CD4-positive, CD25-positive, alpha-beta regulatory T cell (primary cell): ENCODE measurements at regions not wholly inside any gene's neighbourhood (a gene's known extent, or its start where the extent isn't known, plus 50 kb on each side); places are given as distances from the start of the nearest gene placed in this dataset.

Source experiments
- ATAC-seq, 2 donors: fragments of 150-1000 bp; cut with Tn5 transposase; one replicate each; pipeline ENCODE4 v1.10.0; 2021; ENCODE audit warnings: low read depth in 2 of 2, moderate number of reproducible peaks in 2 of 2, moderate library complexity in 1 of 2
- DNase-seq, 3 donors: peaks; one replicate each; pipeline versions ENCODE4 v3.0.0 to v3.0.0-alpha.2; 2012 to 2022; ENCODE audit warnings: mixed read lengths in 1 of 3
- H3K27ac ChIP-seq: one replicate; pipeline ENCODE4 v1.7.0; 2013; ENCODE audit warnings: mild to moderate bottlenecking, low read length; ENCODE audit not compliant: insufficient read depth, poor library complexity, severe bottlenecking
- H3K27me3 ChIP-seq: one replicate; pipeline ENCODE4 v1.7.0; 2013; ENCODE audit warnings: low read length; ENCODE audit not compliant: control insufficient read depth, insufficient read depth
- H3K36me3 ChIP-seq: one replicate; pipeline ENCODE4 v1.7.0; 2013; ENCODE audit warnings: mild to moderate bottlenecking, low read length, moderate library complexity; ENCODE audit not compliant: control insufficient read depth, insufficient read depth
- H3K4me1 ChIP-seq: 2 replicates; pipeline ENCODE4 v1.7.0; 2013; ENCODE audit warnings: mild to moderate bottlenecking, low read length; ENCODE audit not compliant: insufficient read depth, control insufficient read depth, poor library complexity, severe bottlenecking
- H3K4me3 ChIP-seq: one replicate; pipeline ENCODE4 v1.7.0; 2013; ENCODE audit warnings: low read depth, mild to moderate bottlenecking, low read length, moderate library complexity
- H3K9me3 ChIP-seq, 2 experiments: 1 replicate in 1 of 2; 2 replicates in 1 of 2; pipeline ENCODE4 v1.7.0; 2013; ENCODE audit warnings: low read length in 2 of 2, mild to moderate bottlenecking in 1 of 2, moderate library complexity in 1 of 2; ENCODE audit not compliant: control insufficient read depth in 2 of 2
- H3K27ac Mint-ChIP-seq, 3 donors: one replicate each; pipeline ENCODE4 v1.8.0; 2020 to 2022; ENCODE audit warnings: mild to moderate bottlenecking in 3 of 3, mixed read lengths in 3 of 3, moderate library complexity in 2 of 3
- H3K27me3 Mint-ChIP-seq: one replicate; pipeline ENCODE4 v1.8.0; 2022; ENCODE audit warnings: mild to moderate bottlenecking, mixed read lengths
- H3K36me3 Mint-ChIP-seq: one replicate; pipeline ENCODE4 v1.8.0; 2020; ENCODE audit warnings: mixed read lengths
- H3K4me1 Mint-ChIP-seq, 4 donors: one replicate each; pipeline ENCODE4 v1.8.0; 2020 to 2022; ENCODE audit warnings: mixed read lengths in 4 of 4, mild to moderate bottlenecking in 1 of 4
- H3K4me3 Mint-ChIP-seq, 4 donors: one replicate each; pipeline ENCODE4 v1.8.0; 2020 to 2022; ENCODE audit warnings: mild to moderate bottlenecking in 4 of 4, mixed read lengths in 4 of 4, moderate library complexity in 3 of 4
- H3K9me3 Mint-ChIP-seq, 7 donors: one replicate each; pipeline ENCODE4 v1.8.0; 2020 to 2022; ENCODE audit warnings: mixed read lengths in 7 of 7, mild to moderate bottlenecking in 3 of 7, moderate library complexity in 2 of 7

DNA sequence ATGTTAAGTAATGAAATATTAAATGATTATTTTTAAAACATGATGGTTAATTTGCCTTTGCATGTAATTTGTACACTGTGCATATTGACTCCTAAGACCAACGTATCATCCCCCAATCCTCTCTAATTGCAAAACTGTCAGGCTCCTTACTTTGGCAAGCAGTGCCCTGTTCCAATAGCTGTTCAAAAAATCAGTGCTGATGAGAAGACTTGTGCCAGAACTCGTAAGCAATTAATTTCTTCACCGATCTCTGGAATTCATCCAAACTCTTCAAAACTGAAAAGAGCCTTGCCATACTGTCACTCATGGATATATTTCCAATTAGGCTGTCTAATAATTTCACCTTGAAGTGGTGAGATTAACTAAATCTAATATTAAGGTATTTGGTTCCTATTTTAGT is 493.9 kb upstream of the NDST4 start:
- H3K9me3 ChIP-seq = no peaks in the 10 kb centered on the region
- H3K27ac ChIP-seq = no peak overlapping the region
- H3K4me3 Mint-ChIP-seq = no peak overlapping the region
- no peaks in the 10 kb centered on the region for H3K4me1 Mint-ChIP-seq
- DNase-seq (no peak), ATAC-seq (no peak)
- peaks cover 0 to 17% (median 4%) of the 10 kb centered on the region in 7 donors for H3K9me3 Mint-ChIP-seq
- H3K4me3 ChIP-seq = no peak overlapping the region
- no peaks in the 10 kb centered on the region for H3K27me3 Mint-ChIP-seq
- H3K27ac Mint-ChIP-seq = no peak overlapping the region
- H3K27me3 ChIP-seq = no peaks in the 10 kb centered on the region
- H3K36me3 Mint-ChIP-seq = no peaks in the 10 kb centered on the region
- H3K4me1 ChIP-seq = no peaks in the 10 kb centered on the region
- H3K36me3 ChIP-seq = no peaks in the 10 kb centered on the region

DNA sequence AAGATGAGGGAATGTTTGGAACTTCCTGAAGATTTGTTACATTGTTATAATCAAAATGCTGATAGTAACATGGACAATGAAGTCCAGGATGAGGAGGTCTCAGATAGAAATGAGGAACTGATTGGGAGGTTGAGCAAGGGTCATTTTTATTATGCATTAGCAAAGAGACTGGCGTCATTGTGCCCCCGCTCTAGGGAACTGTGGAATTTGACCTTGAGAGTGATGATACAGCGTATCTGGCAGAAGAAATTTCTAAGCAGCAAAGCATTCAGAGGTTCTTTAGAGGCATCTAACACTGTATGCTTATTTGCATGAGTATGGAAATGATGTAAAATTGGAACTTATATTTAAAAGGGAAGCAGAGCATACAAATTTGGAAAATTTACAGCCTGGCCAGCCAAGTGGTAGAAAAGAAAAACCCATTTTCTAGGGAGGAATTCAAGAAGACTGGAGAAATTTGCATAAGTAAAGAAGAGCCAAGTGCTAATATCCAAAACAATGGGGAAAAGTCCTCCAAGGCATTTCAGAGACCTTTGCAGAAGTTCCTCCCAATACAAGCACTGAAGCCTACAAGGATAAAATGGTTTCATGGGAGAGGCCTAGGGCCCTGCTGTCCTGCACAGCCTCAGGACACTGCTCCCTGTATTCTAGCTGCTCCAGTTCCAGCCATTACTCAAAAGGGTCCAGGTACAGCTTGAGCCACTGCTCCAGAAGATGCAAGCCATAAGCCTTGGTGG is 483.0 kb upstream of the NDST4 start:
- H3K4me1 Mint-ChIP-seq = no peaks in the 10 kb centered on the region
- H3K36me3 Mint-ChIP-seq = no peaks in the 10 kb centered on the region
- H3K4me1 ChIP-seq = no peaks in the 10 kb centered on the region
- no peak overlapping the region for H3K4me3 ChIP-seq
- H3K36me3 ChIP-seq = no peaks in the 10 kb centered on the region
- no peak overlapping the region for H3K27ac Mint-ChIP-seq
- H3K27me3 Mint-ChIP-seq = no peaks in the 10 kb centered on the region
- ATAC-seq = no peak
- DNase-seq = no peak
- peaks cover 2 to 26% (median 6%) of the 10 kb centered on the region in 7 donors for H3K9me3 Mint-ChIP-seq
- H3K27me3 ChIP-seq = no peaks in the 10 kb centered on the region
- no peak overlapping the region for H3K4me3 Mint-ChIP-seq
- peaks cover 0 to 1% of the 10 kb centered on the region in 2 experiments for H3K9me3 ChIP-seq
- H3K27ac ChIP-seq = no peak overlapping the region

DNA sequence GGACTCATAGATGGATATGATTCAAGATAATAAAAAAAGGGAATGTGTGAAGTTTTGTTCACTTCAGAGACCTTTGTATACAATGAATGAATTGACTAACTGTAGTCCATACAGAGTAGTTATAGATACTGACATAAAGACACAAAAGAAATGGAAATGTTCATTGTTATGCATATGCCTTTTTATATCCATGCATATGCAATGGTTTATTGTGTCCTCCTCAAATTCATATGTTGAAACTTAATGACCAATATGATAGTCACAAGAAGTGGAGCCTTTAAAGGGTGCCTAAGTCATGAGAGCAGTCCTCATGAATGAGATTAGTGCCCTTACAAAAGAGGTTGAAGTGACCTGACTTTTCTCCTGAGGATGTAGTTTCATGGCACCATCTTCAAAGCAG is 467.5 kb upstream of the NDST4 start:
- Mint-ChIP-seq H3K4me1 (no peaks in the 10 kb centered on the region), H3K27me3 (no peaks in the 10 kb centered on the region), H3K9me3 (peaks cover 0 to 9% (median 3%) of the 10 kb centered on the region in 7 donors), H3K4me3 (no peak overlapping the region), H3K36me3 (no peaks in the 10 kb centered on the region), H3K27ac (peak overlapping the region in 1 of 3 donors; percentile 48)
- Histone ChIP-seq H3K4me1 (no peaks in the 10 kb centered on the region), H3K36me3 (no peaks in the 10 kb centered on the region), H3K4me3 (no peak overlapping the region), H3K27me3 (no peaks in the 10 kb centered on the region), H3K27ac (no peak overlapping the region), H3K9me3 (no peaks in the 10 kb centered on the region)
- DNase-seq (no peak), ATAC-seq (no peak)

DNA sequence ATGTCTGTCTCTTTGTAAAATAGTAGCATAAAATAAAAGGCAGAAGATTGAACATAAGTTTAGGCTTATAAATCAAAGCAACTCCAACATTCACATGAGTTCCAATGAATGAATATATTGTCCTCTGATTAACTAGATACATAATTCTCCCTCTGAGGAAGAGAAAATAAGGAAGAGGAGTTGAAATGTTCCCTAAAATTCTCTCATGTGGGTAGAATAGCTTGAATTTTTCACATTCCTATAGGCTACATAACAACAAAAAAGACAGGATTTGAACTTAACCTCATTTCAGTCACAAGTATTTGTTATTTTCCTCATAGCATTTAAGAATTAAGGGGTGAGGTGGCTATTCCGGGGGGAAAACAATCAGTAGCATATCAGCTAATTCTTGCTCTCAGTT is 462.4 kb upstream of the NDST4 start:
- Mint-ChIP-seq H3K36me3 (no peaks in the 10 kb centered on the region), H3K27me3 (no peaks in the 10 kb centered on the region), H3K27ac (no peak overlapping the region), H3K9me3 (peaks cover 0 to 29% (median 4%) of the 10 kb centered on the region in 7 donors), H3K4me1 (no peaks in the 10 kb centered on the region), H3K4me3 (no peak overlapping the region)
- Histone ChIP-seq H3K27ac (no peak overlapping the region), H3K36me3 (no peaks in the 10 kb centered on the region), H3K4me1 (no peaks in the 10 kb centered on the region), H3K27me3 (no peaks in the 10 kb centered on the region), H3K4me3 (no peak overlapping the region), H3K9me3 (peaks cover 0 to 6% of the 10 kb centered on the region in 2 experiments)
- DNase-seq = no peak
- ATAC-seq = no peak

GRCh38 chr4:115562506-115562905 is 449.1 kb upstream of the NDST4 start:
- DNase-seq = no peak
- H3K27me3 Mint-ChIP-seq = no peaks in the 10 kb centered on the region

GRCh38 chr4:115548123-115548522 is 434.7 kb upstream of the NDST4 start:
- H3K9me3 ChIP-seq = peaks cover 0 to under 1% of the 10 kb centered on the region in 2 experiments
- no peak overlapping the region for H3K27ac Mint-ChIP-seq
- H3K27me3 ChIP-seq = no peaks in the 10 kb centered on the region
- ATAC-seq = no peak
- no peak overlapping the region for H3K4me3 Mint-ChIP-seq
- no peaks in the 10 kb centered on the region for H3K4me1 Mint-ChIP-seq
- peaks cover 0 to 14% (median 5%) of the 10 kb centered on the region in 7 donors for H3K9me3 Mint-ChIP-seq
- H3K27ac ChIP-seq = no peak overlapping the region
- H3K4me3 ChIP-seq = no peak overlapping the region
- H3K36me3 Mint-ChIP-seq = no peaks in the 10 kb centered on the region
- H3K4me1 ChIP-seq = no peaks in the 10 kb centered on the region
- no peaks in the 10 kb centered on the region for H3K36me3 ChIP-seq
- H3K27me3 Mint-ChIP-seq = no peaks in the 10 kb centered on the region
- DNase-seq = no peak

More at GRCh38 chr4:115562506-115562905, 449.1 kb upstream of the NDST4 start:
- Mint-ChIP-seq H3K4me1 (no peaks in the 10 kb centered on the region), H3K4me3 (no peak overlapping the region), H3K27ac (no peak overlapping the region), H3K9me3 (peaks cover 0 to 3% (median 0%) of the 10 kb centered on the region in 7 donors), H3K36me3 (no peaks in the 10 kb centered on the region)
- Histone ChIP-seq H3K36me3 (no peaks in the 10 kb centered on the region), H3K9me3 (no peaks in the 10 kb centered on the region), H3K27ac (no peak overlapping the region), H3K4me1 (no peaks in the 10 kb centered on the region), H3K27me3 (no peaks in the 10 kb centered on the region), H3K4me3 (no peak overlapping the region)
- ATAC-seq = no peak

DNA sequence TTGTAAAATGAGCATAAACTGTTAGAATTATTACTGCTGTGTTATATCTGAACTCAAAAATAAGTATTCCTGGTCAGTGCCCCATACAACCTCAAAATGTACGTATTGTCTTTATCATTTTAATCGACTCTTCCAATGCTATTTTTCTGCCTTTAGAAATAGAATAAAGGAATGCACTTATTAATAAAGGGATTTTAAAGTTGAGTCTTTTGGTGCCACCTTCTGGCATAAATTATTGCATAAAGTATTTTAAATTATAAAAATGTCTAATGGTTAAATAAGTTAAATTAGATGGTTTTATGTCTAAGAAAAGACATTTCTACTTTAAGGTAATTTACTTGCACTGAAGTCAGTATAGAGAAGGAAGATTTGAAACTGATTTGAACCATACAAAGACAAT is 424.0 kb upstream of the NDST4 start:
- H3K27ac Mint-ChIP-seq = no peak overlapping the region
- DNase-seq (no peak), ATAC-seq (no peak)
- no peaks in the 10 kb centered on the region for H3K9me3 ChIP-seq
- peaks cover 0 to 6% (median 4%) of the 10 kb centered on the region in 7 donors for H3K9me3 Mint-ChIP-seq
- H3K4me1 Mint-ChIP-seq = no peaks in the 10 kb centered on the region
- no peaks in the 10 kb centered on the region for H3K36me3 ChIP-seq
- H3K36me3 Mint-ChIP-seq = no peaks in the 10 kb centered on the region
- no peak overlapping the region for H3K27ac ChIP-seq
- no peak overlapping the region for H3K4me3 Mint-ChIP-seq
- H3K4me3 ChIP-seq = no peak overlapping the region
- no peaks in the 10 kb centered on the region for H3K4me1 ChIP-seq
- H3K27me3 ChIP-seq = no peaks in the 10 kb centered on the region
- H3K27me3 Mint-ChIP-seq = no peaks in the 10 kb centered on the region

DNA sequence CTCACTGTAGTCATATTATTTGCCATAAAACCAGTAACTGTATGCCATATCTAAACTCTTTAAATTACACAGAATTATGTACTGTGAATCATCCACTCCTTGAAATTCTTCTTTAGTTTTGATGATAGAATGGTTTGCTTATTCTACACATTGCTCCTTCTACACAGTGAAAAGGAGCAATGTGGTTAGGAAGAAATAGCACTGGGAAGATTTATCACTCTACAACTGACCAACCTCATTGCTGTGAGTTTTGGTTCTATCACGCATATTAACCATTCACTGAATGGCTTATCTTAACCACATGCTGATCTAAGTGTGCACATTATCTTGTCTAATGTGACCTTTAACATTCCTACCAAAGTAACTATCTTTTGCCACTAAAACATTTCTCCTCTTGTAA is 415.7 kb upstream of the NDST4 start:
- Histone ChIP-seq H3K27ac (no peak overlapping the region), H3K36me3 (no peaks in the 10 kb centered on the region), H3K9me3 (no peaks in the 10 kb centered on the region), H3K27me3 (no peaks in the 10 kb centered on the region), H3K4me3 (no peak overlapping the region), H3K4me1 (no peaks in the 10 kb centered on the region)
- Mint-ChIP-seq H3K9me3 (peaks cover 0 to 6% (median 0%) of the 10 kb centered on the region in 7 donors), H3K36me3 (no peaks in the 10 kb centered on the region), H3K4me3 (no peak overlapping the region), H3K4me1 (no peaks in the 10 kb centered on the region), H3K27ac (no peak overlapping the region), H3K27me3 (no peaks in the 10 kb centered on the region)
- no peak for DNase-seq
- ATAC-seq = no peak
